Calu3 (cell line): ENCODE measurements at regions not wholly inside any gene's neighbourhood (a gene's known extent, or its start where the extent isn't known, plus 50 kb on each side); places are given as distances from the start of the nearest gene placed in this dataset.

Experiments used
- BruUV-seq: library from RNA; stranded (reverse); fragments of 400-500 nt; replicated peaks from 2 replicates; lab custom pipeline; 2021; lab: Mats Ljungman, UMichigan
- CTCF ChIA-PET: fragments of 300-600 bp; sonication (Branson Sonifier 250); formaldehyde crosslinking; loops from one replicate; lab custom pipeline; 2022; ENCODE audit warnings: antibody characterized with exemption; lab: Charles Lee
- DNase-seq: peaks from one replicate; pipeline ENCODE4 v3.0.0; 2022
- H3K27ac Mint-ChIP-seq: one replicate; pipeline ENCODE4 v1.8.0; 2022; ENCODE audit warnings: mixed read lengths; ENCODE audit not compliant: unreplicated experiment
- H3K27me3 Mint-ChIP-seq: one replicate; pipeline ENCODE4 v1.8.0; 2022; ENCODE audit warnings: mixed read lengths; ENCODE audit not compliant: unreplicated experiment
- H3K36me3 Mint-ChIP-seq: one replicate; pipeline ENCODE4 v1.8.0; 2022; ENCODE audit warnings: mild to moderate bottlenecking, moderate library complexity, mixed read lengths; ENCODE audit not compliant: insufficient read depth, unreplicated experiment
- H3K4me1 Mint-ChIP-seq: one replicate; pipeline ENCODE4 v1.8.0; 2022; ENCODE audit warnings: mild to moderate bottlenecking, low read depth, mixed read lengths; ENCODE audit not compliant: unreplicated experiment
- H3K4me3 Mint-ChIP-seq: one replicate; pipeline ENCODE4 v1.8.0; 2022; ENCODE audit warnings: mild to moderate bottlenecking, low read depth, moderate library complexity, mixed read lengths; ENCODE audit not compliant: unreplicated experiment
- H3K9me3 Mint-ChIP-seq: one replicate; pipeline ENCODE4 v1.8.0; 2022; ENCODE audit warnings: low read depth, mixed read lengths; ENCODE audit not compliant: unreplicated experiment
- CTCF ChIP-seq: fragments of 200-600 bp; IDR thresholded peaks from one replicate; pipeline ENCODE4 v1.8.0; 2022; ENCODE audit warnings: antibody characterized with exemption; ENCODE audit not compliant: unreplicated experiment
- intact Hi-C: fragments of 100-400 bp; cut with micrococcal nuclease; formaldehyde crosslinking; loops from one replicate; pipeline ENCODE4 v1.10.0; 2022; ENCODE audit not compliant: unreplicated experiment

- no peak for DNase-seq
- peaks cover 3% of the 10 kb centered on the region for H3K9me3 Mint-ChIP-seq
- CTCF ChIA-PET = no interaction called here
- H3K4me3 Mint-ChIP-seq = no peak overlapping the region
- no peaks in the 10 kb centered on the region for H3K36me3 Mint-ChIP-seq
- intact Hi-C loops = no loop called here
- H3K4me1 Mint-ChIP-seq = no peaks in the 10 kb centered on the region
- H3K27me3 Mint-ChIP-seq = no peaks in the 10 kb centered on the region
- no peak overlapping the region for H3K27ac Mint-ChIP-seq
- no TSS peak for BruUV-seq
- no peak for TF ChIP-seq CTCF
These were observed 364.2 kb upstream of the CLINT1 start for GRCh38 chr5:158223054-158223600.

GRCh38 chr5:158212917-158213316 is 354.0 kb upstream of the CLINT1 start:
- TF ChIP-seq CTCF = no peak
- DNase-seq = peak; percentile 24
- H3K4me1 Mint-ChIP-seq = no peaks in the 10 kb centered on the region
- H3K9me3 Mint-ChIP-seq = peaks cover 5% of the 10 kb centered on the region
- H3K36me3 Mint-ChIP-seq = no peaks in the 10 kb centered on the region
- no peak overlapping the region for H3K4me3 Mint-ChIP-seq
- CTCF ChIA-PET = no interaction called here
- H3K27ac Mint-ChIP-seq = no peak overlapping the region
- H3K27me3 Mint-ChIP-seq = no peaks in the 10 kb centered on the region
- intact Hi-C loops = no loop called here
- BruUV-seq = no TSS peak

- no peaks in the 10 kb centered on the region for H3K4me1 Mint-ChIP-seq
- peaks cover 5% of the 10 kb centered on the region for H3K9me3 Mint-ChIP-seq
- DNase-seq = no peak
- no peak overlapping the region for H3K27ac Mint-ChIP-seq
- TF ChIP-seq CTCF = no peak
- H3K4me3 Mint-ChIP-seq = no peak overlapping the region
- no peaks in the 10 kb centered on the region for H3K27me3 Mint-ChIP-seq
- no peaks in the 10 kb centered on the region for H3K36me3 Mint-ChIP-seq
- CTCF ChIA-PET = no interaction called here
- intact Hi-C loops = no loop called here
- BruUV-seq = no TSS peak
These were observed 353.3 kb upstream of the CLINT1 start for GRCh38 chr5:158212237-158212636.

GRCh38 chr5:158209219-158209908 is 350.4 kb upstream of the CLINT1 start:
- no peak for TF ChIP-seq CTCF
- peaks cover 5% of the 10 kb centered on the region for H3K9me3 Mint-ChIP-seq
- intact Hi-C loops = no loop called here
- H3K4me3 Mint-ChIP-seq = no peak overlapping the region
- DNase-seq = no peak
- no peaks in the 10 kb centered on the region for H3K36me3 Mint-ChIP-seq
- no peaks in the 10 kb centered on the region for H3K27me3 Mint-ChIP-seq
- no peak overlapping the region for H3K27ac Mint-ChIP-seq
- CTCF ChIA-PET = interaction anchor here (0.6 kb wide), 1 partner anchor 927 kb away, joined by 3 read pairs; no protein-coding TSS in a partner anchor
- H3K4me1 Mint-ChIP-seq = no peaks in the 10 kb centered on the region
- BruUV-seq = no TSS peak
